NCI-H69 (cell line): ENCODE measurements at regions not wholly inside any gene's neighbourhood (a gene's known extent, or its start where the extent isn't known, plus 50 kb on each side); places are given as distances from the start of the nearest gene placed in this dataset.
"Not testable (repeated sequence)": the region's sequence is repeated elsewhere in the genome, so short reads cannot be mapped to it uniquely, and the experiment has no call there.

ENCODE experiments used
- DNase-seq: peaks from one replicate; lab custom pipeline; 2025; lab: John Stamatoyannopoulos, UW

- DNase-seq, result not testable (repeated sequence)
Observed at GRCh38 chr12:131660401-131660800, 50.5 kb upstream of the SFSWAP start.
